SK-N-SH (cell line): ENCODE measurements at regions not wholly inside any gene's neighbourhood (a gene's known extent, or its start where the extent isn't known, plus 50 kb on each side); places are given as distances from the start of the nearest gene placed in this dataset.

Source experiments
- CTCF ChIA-PET: fragments of 300-600, 350-600 bp; formaldehyde crosslinking; extraction: SDS; loops from one replicate; lab custom pipeline; 2021; lab: Yijun Ruan, JAX
- POLR2A ChIA-PET: fragments of 350-600 bp; sonication (Branson Sonifier 250); formaldehyde crosslinking; extraction: SDS; loops from one replicate; lab custom pipeline; 2020; ENCODE audit warnings: antibody characterized with exemption, inconsistent platforms; lab: Yijun Ruan, JAX
- DNase-seq: peaks from one replicate; pipeline ENCODE4 v3.0.0; 2012
- H2AFZ ChIP-seq: fragments of 200-600 bp; sonication (generic); 2 replicates; pipeline ENCODE4 v1.8.1; 2016; ENCODE audit warnings: antibody characterized with exemption, mild to moderate bottlenecking, low read depth
- H3F3A ChIP-seq: fragments of 200-600 bp; sonication (generic); replicated peaks from 2 replicates; pipeline ENCODE3; 2016; ENCODE audit warnings: antibody characterized with exemption, mild to moderate bottlenecking; ENCODE audit not compliant: insufficient read depth
- H3K27ac ChIP-seq, 2 experiments: fragments of 200-500 bp in 1 of 2; fragments of 200-600 bp in 1 of 2; sonication (Bioruptor generic) in 1 of 2; sonication (generic), shearing (Covaris generic) in 1 of 2; 2 replicates each; pipeline versions ENCODE4 v1.5.1 to v1.6.1; 2014 to 2016; ENCODE audit warnings: low read depth in 2 of 2, inconsistent platforms in 1 of 2, low read length in 1 of 2, mild to moderate bottlenecking in 1 of 2, mixed read lengths in 1 of 2
- H3K27me3 ChIP-seq: fragments of 200-600 bp; sonication (generic), shearing (Covaris generic); 2 replicates; pipeline ENCODE4 v1.6.1; 2016; ENCODE audit warnings: mixed run types; ENCODE audit not compliant: insufficient read depth
- H3K36me3 ChIP-seq, 2 experiments: fragments of 200-500 bp in 1 of 2; fragments of 200-600 bp in 1 of 2; sonication (Bioruptor generic) in 1 of 2; sonication (generic) in 1 of 2; replicated peaks in 1 of 2; 2 replicates each; pipeline versions ENCODE3 to v1.5.1; 2014 to 2016; ENCODE audit warnings: low read length in 1 of 2, mild to moderate bottlenecking in 1 of 2; ENCODE audit not compliant: insufficient read depth in 2 of 2, control insufficient read depth in 1 of 2
- H3K4me1 ChIP-seq, 2 experiments: fragments of 200-500 bp in 1 of 2; fragments of 200-600 bp in 1 of 2; sonication (Bioruptor generic) in 1 of 2; sonication (generic), shearing (Covaris generic) in 1 of 2; 2 replicates each; pipeline versions ENCODE4 v1.5.1 to v1.6.1; 2014 to 2016; ENCODE audit warnings: low read depth in 1 of 2, low read length in 1 of 2, mixed run types in 1 of 2; ENCODE audit not compliant: insufficient read depth in 2 of 2, control insufficient read depth in 1 of 2
- H3K4me2 ChIP-seq: fragments of 200-600 bp; sonication (generic), shearing (Covaris generic); 2 replicates; pipeline ENCODE4 v1.6.1; 2017; ENCODE audit warnings: mixed run types
- H3K4me3 ChIP-seq, 2 experiments: fragments of 200-500 bp in 1 of 2; fragments of 200-600 bp in 1 of 2; sonication (Bioruptor generic) in 1 of 2; sonication (generic), shearing (Covaris generic) in 1 of 2; 2 replicates each; pipeline versions ENCODE4 v1.5.1 to v1.8.1; 2014 to 2016; ENCODE audit warnings: low read depth in 2 of 2, inconsistent platforms in 1 of 2, low read length in 1 of 2, mild to moderate bottlenecking in 1 of 2, mixed read lengths in 1 of 2, moderate library complexity in 1 of 2
- H3K79me2 ChIP-seq: fragments of 200-600 bp; sonication (generic); 2 replicates; pipeline ENCODE4 v1.8.1; 2017; ENCODE audit warnings: mild to moderate bottlenecking; ENCODE audit not compliant: insufficient read depth
- H3K9ac ChIP-seq: fragments of 200-600 bp; sonication (generic); 2 replicates; pipeline ENCODE4 v1.6.1; 2017; ENCODE audit warnings: mixed run types
- H3K9me2 ChIP-seq: fragments of 200-600 bp; sonication (generic); 2 replicates; pipeline ENCODE4 v1.6.1; 2017; ENCODE audit warnings: mixed run types
- H3K9me3 ChIP-seq: fragments of 200-600 bp; sonication (generic); 2 replicates; pipeline ENCODE4 v1.6.1; 2017; ENCODE audit warnings: mixed run types, mild to moderate bottlenecking, moderate library complexity
- H4K20me1 ChIP-seq: fragments of 200-600 bp; sonication (generic); 2 replicates; pipeline ENCODE4 v1.6.1; 2017; ENCODE audit warnings: mild to moderate bottlenecking, mixed run types; ENCODE audit not compliant: insufficient read depth
- CHD2 ChIP-seq: fragments of 150-350 bp; IDR thresholded peaks from 2 replicates; pipeline ENCODE4 v1.6.1; 2018; ENCODE audit warnings: low read length; ENCODE audit not compliant: partially characterized antibody
- ELF1 ChIP-seq: IDR thresholded peaks from 2 replicates; pipeline ENCODE4 v1.4.0; 2012
- EP300 ChIP-seq, 2 experiments: IDR thresholded peaks; 2 replicates each; pipeline versions ENCODE4 v1.4.0 to v1.6.1; 2012; ENCODE audit warnings: borderline replicate concordance in 1 of 2, low read depth in 1 of 2, low read length in 1 of 2
- EZH2phosphoT487 ChIP-seq: fragments of 200-600 bp; sonication (generic); IDR thresholded peaks from 2 replicates; pipeline ENCODE4 v1.6.1; 2017; ENCODE audit warnings: low read depth, mixed run types, mild to moderate bottlenecking, antibody characterized with exemption, moderate library complexity, borderline replicate concordance
- FOSL2 ChIP-seq: IDR thresholded peaks from 2 replicates; pipeline ENCODE4 v1.4.0; 2012; ENCODE audit warnings: low read depth, mild to moderate bottlenecking, moderate library complexity, borderline replicate concordance
- FOXM1 ChIP-seq: IDR thresholded peaks from 2 replicates; pipeline ENCODE4 v1.4.0; 2012; ENCODE audit warnings: low read depth, mild to moderate bottlenecking
- IRF3 ChIP-seq: fragments of 150-350 bp; IDR thresholded peaks from 2 replicates; pipeline ENCODE4 v1.6.1; 2016; ENCODE audit warnings: mild to moderate bottlenecking, low read depth, low read length
- JUND ChIP-seq: IDR thresholded peaks from 2 replicates; pipeline ENCODE4 v1.4.0; 2012
- MEF2A ChIP-seq: IDR thresholded peaks from 2 replicates; pipeline ENCODE4 v1.4.0; 2012; ENCODE audit warnings: low read depth, borderline replicate concordance
- NFIC ChIP-seq: IDR thresholded peaks from 2 replicates; pipeline ENCODE4 v1.4.0; 2012; ENCODE audit warnings: borderline replicate concordance
- NRF1 ChIP-seq: IDR thresholded peaks from 2 replicates; pipeline ENCODE4 v1.6.1; 2012; ENCODE audit warnings: low read depth, mild to moderate bottlenecking, low read length
- PBX3 ChIP-seq: IDR thresholded peaks from 2 replicates; pipeline ENCODE4; 2012
- POLR2AphosphoS5 ChIP-seq: IDR thresholded peaks from 2 replicates; pipeline ENCODE4 v1.6.1; 2012; ENCODE audit warnings: low read depth, low read length
- RFX5 ChIP-seq: IDR thresholded peaks from 2 replicates; pipeline ENCODE4 v1.6.1; 2012; ENCODE audit warnings: mild to moderate bottlenecking, improper control_type of control experiment, low read length
- SIN3A ChIP-seq: IDR thresholded peaks from 2 replicates; pipeline ENCODE4 v1.6.1; 2012; ENCODE audit warnings: low read depth, mild to moderate bottlenecking, low read length, moderate library complexity, borderline replicate concordance
- TCF12 ChIP-seq: IDR thresholded peaks from 2 replicates; pipeline ENCODE4 v1.4.0; 2012
- TEAD4 ChIP-seq: IDR thresholded peaks from 2 replicates; pipeline ENCODE4 v1.4.0; 2012; ENCODE audit warnings: mild to moderate bottlenecking, borderline replicate concordance; ENCODE audit not compliant: insufficient read depth
- USF2 ChIP-seq: fragments of 150-350 bp; IDR thresholded peaks from 2 replicates; pipeline ENCODE4 v1.6.1; 2017; ENCODE audit warnings: antibody characterized with exemption, low read length, low read depth, borderline replicate concordance
- YY1 ChIP-seq: IDR thresholded peaks from 2 replicates; pipeline ENCODE4 v1.4.0; 2012; ENCODE audit warnings: low read depth, mild to moderate bottlenecking
- WGBS: methylation state at CpG from one replicate; pipeline ENCODE4 v1.1.6; 2017; ENCODE audit warnings: low lambda C conversion rate; 5-methylcytosine and 5-hydroxymethylcytosine counted together
- TF ChIP-seq, protein P1 (sequence below): IDR thresholded peaks from 2 replicates; pipeline ENCODE4 v1.4.0; 2012; ENCODE audit warnings: low read depth, borderline replicate concordance

DNA sequence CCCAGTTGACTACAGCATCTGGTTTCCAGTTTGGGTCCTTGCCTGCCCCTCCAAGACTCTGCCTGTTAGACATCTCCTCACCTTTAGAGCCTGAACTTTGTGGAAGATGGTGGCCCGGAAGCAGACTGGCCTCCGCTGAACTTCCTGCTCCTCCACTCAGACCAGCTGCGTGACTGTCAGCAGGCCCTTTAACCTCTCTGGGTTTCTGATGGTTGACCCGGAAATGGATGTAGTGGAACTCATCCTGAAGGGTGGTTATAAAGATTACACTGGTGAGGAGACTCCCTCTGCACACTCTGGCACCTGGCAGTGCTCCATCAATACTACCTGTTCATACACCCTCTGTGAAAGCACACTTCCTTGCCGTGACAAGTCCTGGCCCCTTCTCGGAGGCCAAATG, 151.9 kb upstream of the TLE3 start:
- Histone ChIP-seq H3K4me3 (no peak overlapping the region), H3K9ac (no peak overlapping the region), H3F3A (no peaks in the 10 kb centered on the region), H3K79me2 (no peaks in the 10 kb centered on the region), H3K9me2 (no peaks in the 10 kb centered on the region), H3K27ac (peak overlapping the region in 1 of 2 experiments; percentile 83; a peak in 2 of 4 replicates), H4K20me1 (no peaks in the 10 kb centered on the region), H3K4me2 (no peak overlapping the region), H3K36me3 (no peaks in the 10 kb centered on the region), H2AFZ (no peak overlapping the region), H3K9me3 (no peaks in the 10 kb centered on the region), H3K4me1 (peaks cover 8 to 59% of the 10 kb centered on the region in 2 experiments; a peak in 1 of 4 replicates), H3K27me3 (no peaks in the 10 kb centered on the region)
- no peak for DNase-seq
- TF ChIP-seq PBX3 (no peak), NRF1 (no peak), EP300 (IDR thresholded peaks at IDR 0.05; ENCODE audit: borderline replicate concordance in 1 of 2, low read depth in 1 of 2, low read length in 1 of 2) (no peak), JUND (no peak), YY1 (no peak), ELF1 (no peak), FOSL2 (no peak), RFX5 (no peak), TEAD4 (no peak), EZH2phosphoT487 (no peak), POLR2AphosphoS5 (no peak)
- ChIA-PET POLR2A (no interaction called here), CTCF (interaction anchor here (1.5 kb wide), 1 partner anchor 17 kb away, joined by 3 read pairs; no protein-coding TSS in a partner anchor)
- WGBS, result 93% methylated on average over 6 of the region's 6 CpGs

DNA sequence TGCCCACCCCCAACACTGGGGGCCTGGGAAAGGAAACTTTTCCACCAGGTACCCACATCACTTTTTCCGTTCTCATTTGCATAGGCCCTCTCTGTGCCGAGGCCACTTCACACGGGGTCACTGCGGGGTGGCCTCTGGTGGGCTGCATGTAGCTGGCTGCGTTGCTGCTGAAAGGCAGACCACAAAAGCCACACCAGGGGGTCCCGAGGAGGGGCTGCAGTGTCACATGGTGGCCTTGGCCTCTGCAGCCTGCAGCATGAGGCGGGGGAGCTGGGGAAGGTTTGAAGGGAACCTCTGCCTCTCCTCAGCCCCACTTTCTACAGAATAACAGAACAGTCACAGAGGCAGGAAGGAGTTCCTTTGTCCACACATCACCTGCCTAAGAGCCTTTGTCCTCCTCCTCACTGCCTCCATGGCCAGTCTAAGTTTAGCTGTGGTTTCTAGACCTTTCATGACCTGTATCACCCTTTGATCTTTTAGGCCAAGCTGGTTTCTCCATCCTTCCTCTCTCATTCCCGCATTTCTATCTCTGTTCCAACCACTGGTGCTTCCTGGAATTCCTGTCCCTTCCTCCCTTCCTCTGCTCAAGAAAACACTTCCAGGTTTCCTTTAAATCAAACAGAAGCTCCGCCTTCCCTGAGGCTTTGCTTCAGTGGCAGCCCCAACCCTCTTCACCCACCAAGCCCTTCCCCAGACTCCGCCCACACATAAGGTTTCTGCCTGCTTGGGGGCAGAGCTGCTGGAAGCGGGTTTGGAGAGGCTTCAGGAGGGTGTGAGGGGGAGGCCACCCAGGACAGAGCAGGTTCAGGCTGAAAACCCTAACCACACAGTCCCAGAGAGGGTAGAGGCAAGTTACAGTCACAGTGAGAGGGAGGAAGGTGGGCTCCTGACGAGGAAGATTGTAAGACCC, 150.7 kb upstream of the TLE3 start:
- ChIA-PET POLR2A (no interaction called here), CTCF (no interaction called here)
- peak; percentile 60 for DNase-seq
- Histone ChIP-seq H4K20me1 (no peaks in the 10 kb centered on the region), H3K36me3 (no peaks in the 10 kb centered on the region), H2AFZ (no peak overlapping the region), H3K9me2 (no peaks in the 10 kb centered on the region), H3K4me2 (no peak overlapping the region), H3K27ac (peak overlapping the region in 1 of 2 experiments; percentile 58; a peak in 1 of 4 replicates), H3K4me3 (no peak overlapping the region), H3K79me2 (no peaks in the 10 kb centered on the region), H3K9me3 (no peaks in the 10 kb centered on the region), H3K27me3 (no peaks in the 10 kb centered on the region), H3K4me1 (peaks cover 8 to 58% of the 10 kb centered on the region in 2 experiments; a peak in 1 of 4 replicates), H3F3A (no peaks in the 10 kb centered on the region), H3K9ac (no peak overlapping the region)
- 93% methylated on average over 11 of the region's 12 CpGs for WGBS
- TF ChIP-seq FOSL2 (no peak), SIN3A (no peak), FOXM1 (no peak), EZH2phosphoT487 (no peak), EP300 (IDR thresholded peaks at IDR 0.05; ENCODE audit: borderline replicate concordance in 1 of 2, low read depth in 1 of 2, low read length in 1 of 2) (no peak), MEF2A (no peak), JUND (no peak), ELF1 (no peak), PBX3 (no peak), TCF12 (no peak), NFIC (no peak), CHD2 (no peak), USF2 (no peak), YY1 (no peak), IRF3 (no peak)
- TF ChIP-seq, protein P1, sequence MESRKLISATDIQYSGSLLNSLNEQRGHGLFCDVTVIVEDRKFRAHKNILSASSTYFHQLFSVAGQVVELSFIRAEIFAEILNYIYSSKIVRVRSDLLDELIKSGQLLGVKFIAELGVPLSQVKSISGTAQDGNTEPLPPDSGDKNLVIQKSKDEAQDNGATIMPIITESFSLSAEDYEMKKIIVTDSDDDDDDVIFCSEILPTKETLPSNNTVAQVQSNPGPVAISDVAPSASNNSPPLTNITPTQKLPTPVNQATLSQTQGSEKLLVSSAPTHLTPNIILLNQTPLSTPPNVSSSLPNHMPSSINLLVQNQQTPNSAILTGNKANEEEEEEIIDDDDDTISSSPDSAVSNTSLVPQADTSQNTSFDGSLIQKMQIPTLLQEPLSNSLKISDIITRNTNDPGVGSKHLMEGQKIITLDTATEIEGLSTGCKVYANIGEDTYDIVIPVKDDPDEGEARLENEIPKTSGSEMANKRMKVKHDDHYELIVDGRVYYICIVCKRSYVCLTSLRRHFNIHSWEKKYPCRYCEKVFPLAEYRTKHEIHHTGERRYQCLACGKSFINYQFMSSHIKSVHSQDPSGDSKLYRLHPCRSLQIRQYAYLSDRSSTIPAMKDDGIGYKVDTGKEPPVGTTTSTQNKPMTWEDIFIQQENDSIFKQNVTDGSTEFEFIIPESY, result no peak
